ENCODE measurements at regions not wholly inside any gene's neighbourhood (a gene's known extent, or its start where the extent isn't known, plus 50 kb on each side); places are given as distances from the start of the nearest gene placed in this dataset.

- TF ChIP-seq, protein P1, sequence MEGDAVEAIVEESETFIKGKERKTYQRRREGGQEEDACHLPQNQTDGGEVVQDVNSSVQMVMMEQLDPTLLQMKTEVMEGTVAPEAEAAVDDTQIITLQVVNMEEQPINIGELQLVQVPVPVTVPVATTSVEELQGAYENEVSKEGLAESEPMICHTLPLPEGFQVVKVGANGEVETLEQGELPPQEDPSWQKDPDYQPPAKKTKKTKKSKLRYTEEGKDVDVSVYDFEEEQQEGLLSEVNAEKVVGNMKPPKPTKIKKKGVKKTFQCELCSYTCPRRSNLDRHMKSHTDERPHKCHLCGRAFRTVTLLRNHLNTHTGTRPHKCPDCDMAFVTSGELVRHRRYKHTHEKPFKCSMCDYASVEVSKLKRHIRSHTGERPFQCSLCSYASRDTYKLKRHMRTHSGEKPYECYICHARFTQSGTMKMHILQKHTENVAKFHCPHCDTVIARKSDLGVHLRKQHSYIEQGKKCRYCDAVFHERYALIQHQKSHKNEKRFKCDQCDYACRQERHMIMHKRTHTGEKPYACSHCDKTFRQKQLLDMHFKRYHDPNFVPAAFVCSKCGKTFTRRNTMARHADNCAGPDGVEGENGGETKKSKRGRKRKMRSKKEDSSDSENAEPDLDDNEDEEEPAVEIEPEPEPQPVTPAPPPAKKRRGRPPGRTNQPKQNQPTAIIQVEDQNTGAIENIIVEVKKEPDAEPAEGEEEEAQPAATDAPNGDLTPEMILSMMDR (tag by site-specific recombination; IDR thresholded peaks at IDR 0.05): no peak
- TF ChIP-seq ATF2 (tag by site-specific recombination; IDR thresholded peaks at IDR 0.05; ENCODE audit: low read depth): no peak
- TF ChIP-seq HOXD13 (CRISPR knock-in tag; IDR thresholded peaks at IDR 0.05; ENCODE audit: borderline replicate concordance): no peak
- no peak for TF ChIP-seq BCL11A (tag by site-specific recombination; IDR thresholded peaks at IDR 0.05; ENCODE audit: low read depth)
- no peak for TF ChIP-seq ZNF580 (tag by site-specific recombination; IDR thresholded peaks at IDR 0.05)
- TF ChIP-seq PATZ1 (tag by site-specific recombination; IDR thresholded peaks at IDR 0.05): no peak
- no peak for TF ChIP-seq ZNF274 (IDR thresholded peaks at IDR 0.05; ENCODE audit: low read length)
- no peak for TF ChIP-seq ZNF274 (tag by site-specific recombination; IDR thresholded peaks at IDR 0.05; ENCODE audit: borderline replicate concordance)
Measured at GRCh38 chr2:4018535-4018934, 315.2 kb downstream of the DCDC2C start.
